Left hindlimb (tissue), 1 donor: ENCODE measurements at regions not wholly inside any gene's neighbourhood (a gene's known extent, or its start where the extent isn't known, plus 50 kb on each side); places are given as distances from the start of the nearest gene placed in this dataset.

Experiments used
- DNase-seq: peaks from one replicate; pipeline ENCODE4 v3.0.0-alpha.2; 2018

- peak; percentile 31 for DNase-seq
These were observed 226.4 kb upstream of the CASK start for GRCh38 chrX:42149765-42150164.

- no peak for DNase-seq
These were observed 225.9 kb upstream of the CASK start for GRCh38 chrX:42149281-42149680.

GRCh38 chrX:42143866-42144592 lies 220.7 kb upstream of the CASK start:
- DNase-seq: peak; percentile 54

- DNase-seq: no peak
These were observed 217.0 kb upstream of the CASK start for GRCh38 chrX:42140320-42140719.

GRCh38 chrX:42135583-42136228 lies 212.4 kb upstream of the CASK start:
- DNase-seq: no peak

- DNase-seq: no peak
These were observed 208.5 kb upstream of the CASK start for GRCh38 chrX:42131856-42132255.

GRCh38 chrX:42129022-42129940 lies 205.9 kb upstream of the CASK start:
- no peak for DNase-seq

GRCh38 chrX:42128587-42128986 lies 205.2 kb upstream of the CASK start:
- no peak for DNase-seq

GRCh38 chrX:42128020-42128419 lies 204.7 kb upstream of the CASK start:
- no peak for DNase-seq

- no peak for DNase-seq
These were observed 204.2 kb upstream of the CASK start for GRCh38 chrX:42127563-42127962.

- no peak for DNase-seq
These were observed 200.0 kb upstream of the CASK start for GRCh38 chrX:42123369-42123768.

GRCh38 chrX:42119076-42119475 lies 195.7 kb upstream of the CASK start:
- DNase-seq: no peak

GRCh38 chrX:42117318-42117717 lies 194.0 kb upstream of the CASK start:
- DNase-seq: no peak

GRCh38 chrX:42109428-42109827 lies 186.1 kb upstream of the CASK start:
- DNase-seq: no peak

GRCh38 chrX:42107495-42108488 lies 184.4 kb upstream of the CASK start:
- no peak for DNase-seq

- DNase-seq: no peak
These were observed 183.2 kb upstream of the CASK start for GRCh38 chrX:42106556-42106955.

GRCh38 chrX:42102586-42103282 lies 179.4 kb upstream of the CASK start:
- DNase-seq: no peak

GRCh38 chrX:42098900-42099299 lies 175.5 kb upstream of the CASK start:
- no peak for DNase-seq

- DNase-seq: no peak
These were observed 174.1 kb upstream of the CASK start for GRCh38 chrX:42097486-42097885.

GRCh38 chrX:42096265-42096920 lies 173.0 kb upstream of the CASK start:
- DNase-seq: no peak

GRCh38 chrX:42094218-42094617 lies 170.9 kb upstream of the CASK start:
- DNase-seq: no peak
